Activated T-cell treated with anti-CD3 and anti-CD28 coated beads, Interleukin-2, amount 50 U/mL, for 24 hours (primary cell): ENCODE measurements at regions not wholly inside any gene's neighbourhood (a gene's known extent, or its start where the extent isn't known, plus 50 kb on each side); places are given as distances from the start of the nearest gene placed in this dataset.

ENCODE experiments used
- DNase-seq: peaks from one replicate; pipeline ENCODE4 v3.0.0-alpha.2; 2020
- H3K27ac Mint-ChIP-seq: 2 replicates; pipeline ENCODE4 v1.8.0; 2020; ENCODE audit warnings: mild to moderate bottlenecking, mixed read lengths
- H3K27me3 Mint-ChIP-seq: 2 replicates; pipeline ENCODE4 v1.8.0; 2020; ENCODE audit warnings: mixed read lengths
- H3K36me3 Mint-ChIP-seq: 2 replicates; pipeline ENCODE4 v1.8.0; 2020; ENCODE audit warnings: low read depth, mixed read lengths
- H3K4me1 Mint-ChIP-seq: 2 replicates; pipeline ENCODE4 v1.8.0; 2020; ENCODE audit warnings: low read depth, mixed read lengths
- H3K4me3 Mint-ChIP-seq: 2 replicates; pipeline ENCODE4 v1.8.0; 2020; ENCODE audit warnings: mild to moderate bottlenecking, moderate library complexity, mixed read lengths
- H3K9me3 Mint-ChIP-seq: 2 replicates; pipeline ENCODE4 v1.8.0; 2020; ENCODE audit warnings: mixed read lengths

DNA sequence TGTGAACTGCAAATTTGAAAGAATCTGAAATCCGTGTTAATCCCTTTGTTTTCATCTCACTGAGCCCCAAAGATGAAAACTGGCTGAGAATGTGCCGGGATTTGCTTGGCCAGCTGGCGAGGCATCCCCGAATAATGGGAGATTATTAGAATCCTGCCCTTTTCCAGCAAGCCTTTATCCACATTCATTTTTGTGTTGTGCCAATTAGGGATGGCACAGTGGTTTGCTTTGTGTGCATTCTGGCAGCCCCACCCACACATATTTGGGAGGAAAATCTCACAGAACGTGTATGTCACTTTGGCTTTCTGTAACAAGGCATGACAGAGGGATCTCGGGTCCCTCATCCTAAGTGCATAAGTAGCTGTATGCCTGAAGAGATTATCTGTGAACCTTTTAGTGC is 405.8 kb upstream of the FAM98A start:
- H3K27me3 Mint-ChIP-seq, result peaks cover 2% of the 10 kb centered on the region
- H3K4me1 Mint-ChIP-seq, result no peaks in the 10 kb centered on the region
- peaks cover 4% of the 10 kb centered on the region for H3K9me3 Mint-ChIP-seq
- H3K36me3 Mint-ChIP-seq, result no peaks in the 10 kb centered on the region
- no peak overlapping the region for H3K27ac Mint-ChIP-seq
- no peak overlapping the region for H3K4me3 Mint-ChIP-seq
- no peak for DNase-seq

- H3K4me3 Mint-ChIP-seq, result no peak overlapping the region
- no peaks in the 10 kb centered on the region for H3K36me3 Mint-ChIP-seq
- H3K9me3 Mint-ChIP-seq, result peaks cover 4% of the 10 kb centered on the region
- peaks cover 2% of the 10 kb centered on the region for H3K27me3 Mint-ChIP-seq
- H3K4me1 Mint-ChIP-seq, result no peaks in the 10 kb centered on the region
- no peak for DNase-seq
- no peak overlapping the region for H3K27ac Mint-ChIP-seq
These were observed 404.7 kb upstream of the FAM98A start for GRCh38 chr2:34003795-34004194.

DNA sequence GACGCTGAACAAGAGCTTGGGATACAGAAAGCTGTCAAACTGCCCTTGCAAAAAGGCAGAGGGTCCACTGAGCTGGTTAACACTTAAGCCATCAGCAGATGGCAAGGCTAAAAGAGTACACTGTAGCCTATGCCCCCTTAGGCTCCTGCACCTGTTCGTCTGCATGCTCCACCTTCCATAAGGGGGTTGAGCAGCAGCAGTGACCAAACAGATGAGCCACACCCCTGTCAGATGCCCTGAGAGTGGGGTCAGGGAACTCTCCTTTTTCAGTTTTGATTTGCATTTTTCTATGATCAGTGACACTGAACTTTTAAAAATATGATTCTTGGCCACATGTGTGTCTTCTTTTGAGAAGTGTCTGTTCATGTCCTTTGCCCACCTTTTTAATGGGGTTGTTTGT is 402.5 kb upstream of the FAM98A start:
- Mint-ChIP-seq H3K4me1 (no peaks in the 10 kb centered on the region), H3K4me3 (no peak overlapping the region), H3K27ac (no peak overlapping the region), H3K27me3 (no peaks in the 10 kb centered on the region), H3K36me3 (no peaks in the 10 kb centered on the region), H3K9me3 (peaks cover 13% of the 10 kb centered on the region)
- DNase-seq, result no peak

- Mint-ChIP-seq H3K9me3 (peaks cover 8% of the 10 kb centered on the region), H3K27me3 (no peaks in the 10 kb centered on the region), H3K36me3 (no peaks in the 10 kb centered on the region), H3K27ac (no peak overlapping the region), H3K4me1 (no peaks in the 10 kb centered on the region), H3K4me3 (no peak overlapping the region)
- no peak for DNase-seq
These were observed 385.0 kb upstream of the FAM98A start for GRCh38 chr2:33984131-33984530.

- no peaks in the 10 kb centered on the region for H3K36me3 Mint-ChIP-seq
- H3K27me3 Mint-ChIP-seq, result no peaks in the 10 kb centered on the region
- no peak for DNase-seq
- no peak overlapping the region for H3K27ac Mint-ChIP-seq
- H3K4me3 Mint-ChIP-seq, result no peak overlapping the region
- H3K9me3 Mint-ChIP-seq, result peaks cover 8% of the 10 kb centered on the region
- H3K4me1 Mint-ChIP-seq, result no peaks in the 10 kb centered on the region
These were observed 379.4 kb upstream of the FAM98A start for GRCh38 chr2:33978471-33978870.

DNA sequence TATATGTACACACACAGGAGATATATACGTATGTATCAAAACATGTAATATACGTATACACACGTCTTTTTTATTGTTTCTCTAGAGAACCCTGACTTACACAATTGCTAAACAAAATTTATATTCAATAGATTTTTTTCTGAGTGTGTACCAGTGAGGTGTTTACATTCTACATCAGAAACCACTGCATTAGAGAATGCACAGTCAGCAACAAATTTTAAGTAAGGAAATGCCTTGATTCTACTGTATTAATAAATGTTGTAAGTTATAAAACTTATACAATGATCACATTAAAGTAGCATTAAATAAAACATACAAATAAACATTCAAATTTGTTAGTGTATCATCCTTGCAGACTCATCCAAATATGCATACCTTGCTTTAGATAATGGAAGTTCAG is 376.4 kb upstream of the FAM98A start:
- no peak overlapping the region for H3K27ac Mint-ChIP-seq
- H3K36me3 Mint-ChIP-seq, result no peaks in the 10 kb centered on the region
- no peak for DNase-seq
- no peak overlapping the region for H3K4me3 Mint-ChIP-seq
- no peaks in the 10 kb centered on the region for H3K27me3 Mint-ChIP-seq
- H3K9me3 Mint-ChIP-seq, result peaks cover 6% of the 10 kb centered on the region
- H3K4me1 Mint-ChIP-seq, result no peaks in the 10 kb centered on the region

DNA sequence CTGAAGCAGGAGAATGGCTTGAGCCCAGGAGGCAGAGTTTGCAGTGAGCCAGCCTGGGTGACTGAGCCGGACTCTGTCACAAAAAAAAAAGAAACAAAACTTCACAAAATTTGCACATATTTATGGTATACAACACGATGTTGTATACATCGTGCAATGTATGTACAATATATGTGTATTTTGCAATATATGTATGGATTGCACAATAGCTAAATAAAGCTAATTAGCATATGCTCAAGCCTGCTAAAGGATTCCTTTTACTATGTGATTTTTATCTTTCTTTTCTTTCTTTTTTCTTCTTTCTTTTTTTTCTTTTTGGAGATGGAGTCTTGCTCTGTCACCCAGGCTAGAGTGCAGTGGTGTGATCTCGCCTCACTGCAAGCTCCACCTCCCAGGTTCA is 368.0 kb upstream of the FAM98A start:
- no peak for DNase-seq
- no peak overlapping the region for H3K4me3 Mint-ChIP-seq
- H3K27ac Mint-ChIP-seq, result no peak overlapping the region
- H3K36me3 Mint-ChIP-seq, result no peaks in the 10 kb centered on the region
- no peaks in the 10 kb centered on the region for H3K9me3 Mint-ChIP-seq
- no peaks in the 10 kb centered on the region for H3K27me3 Mint-ChIP-seq
- H3K4me1 Mint-ChIP-seq, result no peaks in the 10 kb centered on the region

- Mint-ChIP-seq H3K4me1 (no peaks in the 10 kb centered on the region), H3K27ac (no peak overlapping the region), H3K36me3 (no peaks in the 10 kb centered on the region), H3K4me3 (no peak overlapping the region), H3K27me3 (no peaks in the 10 kb centered on the region), H3K9me3 (no peaks in the 10 kb centered on the region)
- DNase-seq, result no peak
These were observed 359.5 kb upstream of the FAM98A start for GRCh38 chr2:33958591-33958990.

GRCh38 chr2:33949371-33949770 is 350.3 kb upstream of the FAM98A start:
- Mint-ChIP-seq H3K36me3 (no peaks in the 10 kb centered on the region), H3K27me3 (no peaks in the 10 kb centered on the region), H3K4me1 (no peaks in the 10 kb centered on the region), H3K4me3 (no peak overlapping the region), H3K27ac (no peak overlapping the region), H3K9me3 (peaks cover 5% of the 10 kb centered on the region)
- DNase-seq, result no peak

GRCh38 chr2:33946193-33946592 is 347.1 kb upstream of the FAM98A start:
- Mint-ChIP-seq H3K4me3 (no peak overlapping the region), H3K4me1 (no peaks in the 10 kb centered on the region), H3K36me3 (no peaks in the 10 kb centered on the region), H3K27me3 (no peaks in the 10 kb centered on the region), H3K9me3 (peaks cover 5% of the 10 kb centered on the region), H3K27ac (no peak overlapping the region)
- no peak for DNase-seq

DNA sequence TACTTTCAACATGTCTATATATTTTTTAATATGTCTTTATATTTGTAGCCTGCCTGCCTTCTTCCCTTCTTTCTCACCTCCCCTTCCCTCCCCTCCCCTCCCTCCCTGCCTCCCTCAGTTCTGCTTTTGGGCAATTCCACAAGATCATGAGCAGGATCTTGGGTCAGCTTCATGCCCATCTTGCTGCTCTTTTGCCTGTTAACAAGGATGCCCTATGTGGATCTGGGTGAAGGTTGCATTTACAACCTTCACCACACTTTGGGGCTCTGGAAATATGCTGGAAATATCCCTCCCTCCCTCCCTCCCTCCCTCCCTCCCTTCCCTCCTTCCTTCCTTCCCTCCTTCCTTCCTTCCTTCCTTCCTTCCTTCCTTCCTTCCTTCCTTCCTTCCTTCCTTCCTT is 334.1 kb upstream of the FAM98A start:
- no peak overlapping the region for H3K27ac Mint-ChIP-seq
- DNase-seq, result no peak
- no peaks in the 10 kb centered on the region for H3K4me1 Mint-ChIP-seq
- H3K36me3 Mint-ChIP-seq, result no peaks in the 10 kb centered on the region
- no peak overlapping the region for H3K4me3 Mint-ChIP-seq
- H3K9me3 Mint-ChIP-seq, result peaks cover 3% of the 10 kb centered on the region
- no peaks in the 10 kb centered on the region for H3K27me3 Mint-ChIP-seq

GRCh38 chr2:33931164-33931563 is 332.1 kb upstream of the FAM98A start:
- no peak overlapping the region for H3K27ac Mint-ChIP-seq
- no peaks in the 10 kb centered on the region for H3K4me1 Mint-ChIP-seq
- DNase-seq, result no peak
- H3K27me3 Mint-ChIP-seq, result peaks cover 3% of the 10 kb centered on the region
- H3K9me3 Mint-ChIP-seq, result peaks cover 3% of the 10 kb centered on the region
- no peaks in the 10 kb centered on the region for H3K36me3 Mint-ChIP-seq
- H3K4me3 Mint-ChIP-seq, result no peak overlapping the region

DNA sequence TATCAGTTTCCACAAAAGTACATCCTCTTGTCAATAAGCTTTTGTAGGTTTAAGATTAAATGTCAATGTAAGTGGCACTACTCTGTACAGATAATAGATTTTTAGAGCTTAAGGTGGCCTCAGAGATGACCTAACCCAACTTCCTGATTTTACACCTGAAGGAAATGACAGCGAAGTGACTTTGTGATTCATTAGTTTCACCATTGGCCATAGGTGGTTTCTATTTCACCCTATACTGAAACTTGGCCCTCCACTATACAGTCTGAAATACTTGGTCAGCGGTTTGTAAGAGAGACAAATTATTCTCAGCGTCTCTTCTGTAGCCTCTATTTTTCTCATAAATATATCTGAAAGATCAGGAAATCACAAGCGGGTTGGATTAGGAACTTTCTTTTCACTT is 330.4 kb upstream of the FAM98A start:
- peaks cover 3% of the 10 kb centered on the region for H3K9me3 Mint-ChIP-seq
- no peak for DNase-seq
- H3K36me3 Mint-ChIP-seq, result no peaks in the 10 kb centered on the region
- no peaks in the 10 kb centered on the region for H3K4me1 Mint-ChIP-seq
- H3K4me3 Mint-ChIP-seq, result no peak overlapping the region
- no peak overlapping the region for H3K27ac Mint-ChIP-seq
- peaks cover 3% of the 10 kb centered on the region for H3K27me3 Mint-ChIP-seq

DNA sequence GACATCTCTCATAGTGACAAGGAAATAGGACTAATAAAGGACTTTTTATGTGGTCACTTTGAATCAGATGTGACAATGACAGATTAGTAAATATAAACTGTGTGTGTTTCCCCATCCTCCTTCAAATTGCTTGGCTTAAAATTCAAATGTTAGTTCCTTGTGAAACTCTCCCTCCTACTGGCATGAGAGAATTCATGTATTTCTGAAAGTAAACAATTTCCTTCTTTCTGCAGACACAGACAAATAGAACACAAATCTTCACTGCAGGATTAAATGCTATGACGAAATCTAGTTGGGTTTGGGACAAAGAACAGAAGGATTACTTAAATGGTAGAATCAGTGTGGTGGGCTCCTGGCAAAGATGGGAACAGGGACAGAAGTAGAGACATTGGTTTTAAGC is 328.7 kb upstream of the FAM98A start:
- Mint-ChIP-seq H3K4me3 (no peak overlapping the region), H3K27ac (no peak overlapping the region), H3K9me3 (peaks cover 3% of the 10 kb centered on the region), H3K4me1 (no peaks in the 10 kb centered on the region), H3K27me3 (peaks cover 3% of the 10 kb centered on the region), H3K36me3 (no peaks in the 10 kb centered on the region)
- no peak for DNase-seq

DNA sequence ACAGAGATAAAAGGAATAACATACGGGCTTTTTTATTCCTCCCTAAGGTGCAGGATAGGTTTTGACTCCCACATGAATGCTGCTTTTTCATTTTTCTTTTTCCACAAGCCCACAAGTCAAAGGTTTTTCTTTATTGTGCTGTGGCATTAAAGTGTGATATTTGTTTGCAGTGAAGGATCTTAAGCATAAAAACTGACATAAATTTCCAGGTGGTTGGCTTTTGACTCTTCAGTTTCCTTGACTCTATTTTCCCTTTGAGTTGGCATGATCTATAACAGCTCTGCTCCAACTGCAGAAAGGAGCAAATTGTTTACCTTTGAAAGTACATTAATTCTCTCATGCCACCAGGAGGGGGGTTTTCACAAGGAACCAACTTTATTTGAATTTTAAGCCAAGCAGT is 326.2 kb upstream of the FAM98A start:
- Mint-ChIP-seq H3K9me3 (peaks cover 5% of the 10 kb centered on the region), H3K4me3 (no peak overlapping the region), H3K36me3 (no peaks in the 10 kb centered on the region), H3K4me1 (no peaks in the 10 kb centered on the region), H3K27me3 (peaks cover 3% of the 10 kb centered on the region), H3K27ac (no peak overlapping the region)
- no peak for DNase-seq

DNA sequence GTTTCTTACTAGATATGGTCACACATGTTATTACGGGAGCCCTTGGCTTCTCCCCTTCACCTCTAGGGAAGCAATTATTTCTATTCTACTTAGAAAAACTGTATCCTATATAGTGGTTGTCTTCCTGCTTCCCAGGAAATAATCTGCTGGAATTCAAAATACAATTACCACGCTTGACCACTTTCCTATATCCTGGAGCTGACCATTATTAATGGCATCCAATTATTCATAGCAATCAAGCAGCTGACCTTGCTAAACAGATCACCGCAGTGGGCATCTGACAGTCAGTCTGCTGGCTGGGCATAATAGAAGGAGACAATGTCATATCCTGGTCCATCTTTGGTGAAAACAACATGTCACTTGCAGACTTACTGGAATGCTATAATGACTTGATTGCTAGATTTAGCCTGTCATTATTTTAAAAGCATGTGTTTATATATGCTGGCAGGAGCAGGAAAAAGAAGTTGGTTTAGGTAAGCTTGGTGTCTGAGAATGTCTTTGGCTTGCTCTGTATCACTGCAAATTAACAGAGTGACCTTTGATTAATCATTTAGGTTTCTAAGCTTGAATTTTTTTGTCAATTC is 325.6 kb upstream of the FAM98A start:
- H3K36me3 Mint-ChIP-seq, result no peaks in the 10 kb centered on the region
- H3K4me3 Mint-ChIP-seq, result no peak overlapping the region
- H3K27me3 Mint-ChIP-seq, result peaks cover 3% of the 10 kb centered on the region
- no peak overlapping the region for H3K27ac Mint-ChIP-seq
- H3K9me3 Mint-ChIP-seq, result peaks cover 5% of the 10 kb centered on the region
- DNase-seq, result no peak
- H3K4me1 Mint-ChIP-seq, result no peaks in the 10 kb centered on the region
